NCI-H2107 treated with DMSO at 0.1 percent for 48 hours (cell line): ENCODE measurements at regions not wholly inside any gene's neighbourhood (a gene's known extent, or its start where the extent isn't known, plus 50 kb on each side); places are given as distances from the start of the nearest gene placed in this dataset.

Experiments used
- DNase-seq: peaks from one replicate; lab custom pipeline; 2025; ENCODE audit not compliant: unreplicated experiment; lab: John Stamatoyannopoulos, UW

DNA sequence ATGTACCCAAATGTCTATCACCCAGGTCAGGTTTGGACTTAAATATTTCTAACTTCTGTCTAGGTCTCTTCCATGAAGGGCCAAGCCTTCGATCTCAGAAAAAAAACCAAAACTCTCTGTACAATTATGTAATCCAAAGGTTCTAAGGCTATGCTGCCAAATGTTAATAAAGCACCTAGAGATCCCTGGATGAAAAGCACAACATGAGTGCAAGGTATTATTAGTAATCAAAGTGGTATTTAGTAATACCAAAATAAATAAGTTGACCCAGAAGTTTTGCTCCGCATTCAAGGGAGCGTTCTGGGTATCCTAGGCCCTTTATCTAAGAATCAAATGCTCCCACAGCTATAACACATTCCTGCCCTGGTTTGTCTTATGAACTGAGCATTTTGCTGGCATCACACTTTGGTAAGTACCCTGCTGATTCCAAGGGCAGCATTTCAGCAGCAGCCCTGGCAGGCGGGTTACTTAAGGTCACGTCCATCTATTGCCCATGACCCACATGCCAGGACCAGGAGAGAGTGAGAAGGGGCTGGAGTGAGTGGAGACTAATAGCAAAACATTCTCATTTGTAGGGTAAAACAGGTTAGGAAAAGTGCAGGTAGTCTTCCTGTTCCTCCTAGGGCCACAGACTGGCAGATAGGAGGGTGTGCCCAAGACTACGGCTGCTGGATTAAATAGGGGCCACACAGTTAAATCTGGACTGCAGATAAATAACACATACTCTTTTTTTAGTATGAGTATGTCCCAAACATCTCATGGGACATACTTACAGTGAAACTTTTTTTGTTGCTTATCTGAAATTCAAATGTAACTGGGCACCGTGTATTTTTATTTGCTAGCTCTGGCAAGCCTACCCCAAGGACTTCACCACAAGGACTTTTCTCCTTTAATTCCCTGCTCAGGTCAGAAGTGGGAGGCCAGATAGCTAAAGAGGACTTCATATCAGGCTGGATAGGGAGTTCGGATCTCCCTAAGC, 76.0 kb upstream of the SNRK start:
- no peak for DNase-seq

DNA sequence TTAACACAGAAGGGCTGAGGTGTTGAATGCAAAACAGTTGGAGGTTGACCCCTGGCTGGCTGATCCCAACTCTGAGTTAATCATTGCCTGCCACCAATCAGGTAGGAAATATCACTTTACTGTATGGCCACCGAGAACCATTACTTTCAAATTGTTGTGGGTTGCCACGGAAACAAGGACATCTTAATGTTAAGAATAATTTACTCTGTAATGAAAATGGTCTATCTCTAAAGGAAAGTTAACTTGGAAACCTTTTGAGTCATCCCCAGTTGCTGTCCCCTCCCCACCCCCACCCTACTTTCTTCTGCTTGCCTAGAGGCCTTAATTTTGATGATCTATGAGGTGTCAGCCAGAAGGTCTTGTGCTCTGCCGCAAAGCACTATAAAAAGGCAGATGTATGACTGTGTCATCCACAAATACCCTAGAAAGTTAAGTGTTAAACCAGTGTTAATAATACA, 78.7 kb upstream of the SNRK start:
- no peak for DNase-seq

DNA sequence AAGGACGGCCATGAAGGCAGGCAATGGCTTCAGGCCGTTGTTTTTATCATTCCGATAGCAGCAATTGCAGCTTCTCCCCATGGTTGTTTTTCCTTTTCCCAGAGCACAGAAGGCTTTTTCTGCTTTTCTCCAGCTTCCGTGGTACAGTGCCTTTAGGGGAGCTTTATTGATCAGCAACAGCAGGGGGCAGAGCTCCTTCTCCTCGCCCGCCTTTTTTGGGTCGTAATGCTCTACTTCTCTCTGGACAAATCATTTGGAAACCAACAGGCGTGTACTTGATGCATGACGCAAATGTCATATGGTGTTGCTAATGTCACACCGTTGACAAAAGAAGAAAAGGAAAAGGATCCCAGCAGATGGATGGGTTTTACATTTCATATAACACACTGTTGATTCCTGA, 79.7 kb upstream of the SNRK start:
- peak; percentile 45 for DNase-seq

DNA sequence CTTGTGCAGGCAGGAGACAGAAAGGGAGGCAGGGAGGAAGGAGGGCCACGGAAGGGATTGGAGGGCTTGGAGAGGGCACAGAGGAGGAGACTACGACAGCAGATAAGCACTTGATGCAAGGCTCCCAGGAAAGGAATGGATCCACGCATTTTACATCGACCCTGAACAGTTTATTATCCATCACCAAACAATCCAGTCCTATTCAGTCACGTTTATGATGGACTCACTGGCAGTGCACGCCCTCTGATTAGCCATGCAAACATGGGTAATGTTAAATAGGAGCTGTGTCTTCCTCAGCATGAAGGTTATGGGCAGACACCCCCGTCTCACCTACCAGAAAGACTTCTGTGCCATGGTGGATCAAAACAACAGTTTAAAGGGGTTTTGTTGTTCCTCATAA, 80.2 kb upstream of the SNRK start:
- DNase-seq: no peak

DNA sequence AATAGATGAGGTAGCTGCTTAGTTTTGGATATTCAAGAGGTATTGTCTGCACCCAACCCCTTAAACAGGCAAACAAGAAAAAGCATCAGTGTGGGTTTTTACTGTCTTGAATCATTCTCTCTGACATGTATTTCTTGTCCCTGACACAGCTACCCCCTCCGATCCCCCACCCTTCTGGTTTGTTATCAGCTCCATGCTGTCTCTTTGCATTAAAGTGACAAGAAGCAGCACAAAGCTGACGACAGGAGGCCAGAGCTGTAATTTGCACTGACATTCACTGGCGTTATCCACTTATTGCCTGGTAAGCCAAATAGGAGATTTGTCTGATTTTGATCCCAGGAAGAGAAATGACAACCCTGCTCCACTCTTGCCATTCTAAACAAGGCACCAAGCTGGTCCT, 83.3 kb upstream of the SNRK start:
- no peak for DNase-seq

DNA sequence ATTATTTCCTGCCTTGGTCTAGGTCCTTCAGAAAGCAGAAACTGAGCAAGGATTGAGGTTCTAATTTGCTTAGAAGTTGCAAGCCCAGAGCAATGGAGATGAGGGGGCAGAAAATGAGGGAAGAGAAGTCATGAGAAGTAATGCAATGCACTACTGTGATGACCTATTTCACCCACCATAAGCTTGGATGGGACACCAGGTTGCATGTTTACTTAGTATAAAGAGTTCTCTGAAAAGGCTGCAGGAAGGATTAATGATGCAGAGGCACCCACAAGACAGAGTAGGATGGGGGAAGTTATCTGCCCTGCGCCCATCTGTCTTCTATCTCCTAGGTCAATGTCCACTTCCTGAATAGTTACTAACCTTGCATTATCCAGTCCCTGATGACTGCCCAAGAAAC, 84.8 kb upstream of the SNRK start:
- no peak for DNase-seq

DNA sequence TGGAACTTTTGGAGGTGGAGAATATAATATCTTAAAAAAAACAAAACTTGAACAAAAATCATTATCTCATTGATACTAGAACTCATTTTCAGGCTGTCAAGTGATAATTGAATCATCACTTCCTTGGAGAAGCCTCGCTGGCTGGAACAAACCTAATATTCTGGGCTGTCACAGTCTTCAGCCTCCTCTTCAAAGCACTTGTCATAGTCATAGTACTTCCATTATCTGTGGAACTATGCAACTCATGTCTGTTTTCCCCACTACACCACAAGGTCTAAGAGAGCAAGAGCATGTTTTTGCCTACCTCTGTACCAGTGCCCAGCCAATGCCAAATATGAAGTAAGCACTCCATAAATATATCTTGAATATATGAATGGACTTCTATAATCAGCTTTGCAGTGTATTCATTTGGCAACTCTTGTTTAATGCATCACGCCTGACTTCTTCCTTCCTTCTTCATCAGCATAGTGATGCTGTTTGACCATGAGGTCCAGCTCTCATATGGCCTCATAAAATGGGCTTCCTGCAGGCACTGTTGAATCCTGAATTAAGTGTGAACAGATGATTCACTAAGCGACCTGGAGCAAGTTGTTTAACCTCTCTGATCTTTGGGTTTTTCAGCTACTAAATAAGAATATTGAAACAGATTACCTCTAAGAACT, 86.6 kb upstream of the SNRK start:
- no peak for DNase-seq

DNA sequence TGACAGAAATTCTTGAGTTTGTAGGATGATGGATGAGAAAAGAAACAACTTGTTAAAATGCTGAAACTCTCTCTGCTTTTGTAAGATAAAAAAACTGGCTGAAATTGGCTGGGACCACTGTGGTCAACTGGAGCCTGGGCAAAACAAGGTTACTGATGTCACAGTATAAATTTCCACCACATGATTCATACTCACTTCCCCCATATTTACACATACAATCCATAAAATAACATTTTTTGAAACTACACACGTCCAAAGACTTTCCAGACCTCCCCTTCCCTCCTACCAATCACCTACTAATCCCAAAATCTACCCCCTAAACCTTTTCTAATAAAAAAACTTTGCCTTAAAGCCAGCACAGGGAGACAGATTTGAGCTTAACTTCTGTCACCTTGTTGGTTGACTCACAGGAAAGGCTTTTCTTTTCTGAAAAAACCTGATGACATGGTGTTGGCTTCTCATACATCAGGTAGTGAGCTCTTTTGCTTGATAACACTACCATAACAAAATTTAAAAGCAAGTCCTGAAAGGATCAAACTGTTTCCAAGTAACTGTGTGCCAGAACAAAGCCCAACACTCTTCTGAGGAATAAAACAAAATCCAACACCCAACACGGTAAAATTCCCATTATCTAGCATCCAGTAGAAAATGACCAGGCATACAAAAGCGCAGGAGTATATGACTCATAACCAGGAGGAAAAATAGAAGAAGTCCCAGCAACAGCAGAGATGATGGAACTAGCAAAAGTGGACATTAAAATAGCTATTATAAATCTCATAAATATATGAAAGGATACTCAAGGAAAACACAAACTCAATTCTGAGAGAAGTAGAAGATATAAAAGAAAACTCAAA, 87.3 kb upstream of the SNRK start:
- DNase-seq: no peak

DNA sequence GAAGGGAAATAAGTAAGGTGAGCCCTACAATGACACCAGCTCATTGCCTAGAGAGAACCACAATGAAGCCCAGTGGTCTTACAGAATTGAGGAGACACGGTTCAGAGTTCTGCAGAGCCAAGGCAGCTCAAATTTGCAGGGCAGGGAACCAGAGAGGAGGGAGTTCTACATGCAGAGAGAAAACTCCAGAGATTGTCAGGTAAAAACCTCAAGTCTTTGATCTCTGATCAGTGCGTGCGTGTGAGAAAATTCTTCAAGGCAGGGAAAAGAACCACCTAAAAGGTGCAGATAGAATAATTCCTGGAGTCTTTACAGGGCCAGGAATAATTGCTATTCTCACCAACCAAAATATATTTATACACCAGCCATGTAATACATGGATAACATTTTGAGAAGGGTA, 88.0 kb upstream of the SNRK start:
- DNase-seq: no peak

DNA sequence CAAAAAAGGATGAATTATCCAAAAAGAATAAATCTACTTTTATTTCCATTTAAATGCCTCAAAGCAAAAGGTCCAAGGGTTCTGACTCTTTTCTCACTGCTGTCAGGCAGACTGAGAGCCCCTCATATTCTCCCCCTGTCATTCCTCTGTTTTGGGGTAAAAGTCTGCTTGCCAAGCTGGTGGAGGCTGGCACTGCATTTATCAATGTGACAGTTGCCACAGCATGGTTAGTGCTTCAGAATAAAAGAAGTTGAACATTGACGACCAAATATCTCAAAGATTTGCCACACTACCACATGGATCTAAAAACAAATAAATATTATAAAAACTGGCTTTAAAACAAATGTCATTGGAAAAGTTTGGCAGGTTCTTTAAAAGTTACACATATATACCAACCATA, 89.2 kb upstream of the SNRK start:
- no peak for DNase-seq

DNA sequence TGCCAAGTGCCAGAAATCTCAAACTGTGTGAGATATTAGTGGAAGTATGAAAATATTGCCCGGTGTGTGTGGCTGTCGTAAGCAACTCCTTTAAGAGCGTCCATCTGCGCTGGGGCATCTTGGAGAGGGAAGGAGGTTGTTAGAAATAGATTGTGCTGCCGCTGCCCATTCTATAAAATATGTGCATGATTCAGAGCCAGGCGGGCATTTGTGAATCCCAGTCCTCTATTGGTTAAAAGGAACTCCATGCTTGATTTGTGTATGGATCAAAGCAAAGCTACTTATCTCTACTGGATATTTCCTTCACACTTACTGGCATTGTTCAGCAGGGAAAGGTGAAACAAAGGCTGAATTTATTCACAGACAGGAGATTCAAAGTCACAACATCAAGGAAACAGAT, 89.6 kb upstream of the SNRK start:
- DNase-seq: no peak

DNA sequence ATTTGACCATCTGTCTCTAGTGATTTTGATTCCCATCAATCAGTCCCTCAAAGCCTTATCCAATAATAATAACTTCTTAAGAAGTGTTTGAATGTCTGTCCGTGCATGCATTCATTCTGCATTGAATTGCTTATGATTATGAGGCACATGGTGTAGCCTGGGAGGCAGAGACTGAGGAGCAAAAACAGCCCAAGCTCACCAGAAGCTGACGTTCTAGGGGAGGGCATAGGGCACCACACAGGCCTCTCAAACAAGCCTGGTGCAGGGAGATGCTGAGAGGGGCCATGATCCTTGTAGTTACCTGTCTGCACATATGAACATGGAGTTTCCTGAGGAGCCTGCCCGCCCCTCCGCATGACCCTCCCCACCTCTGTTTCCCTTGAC, 89.2 kb upstream of the POMGNT2 start:
- no peak for DNase-seq

DNA sequence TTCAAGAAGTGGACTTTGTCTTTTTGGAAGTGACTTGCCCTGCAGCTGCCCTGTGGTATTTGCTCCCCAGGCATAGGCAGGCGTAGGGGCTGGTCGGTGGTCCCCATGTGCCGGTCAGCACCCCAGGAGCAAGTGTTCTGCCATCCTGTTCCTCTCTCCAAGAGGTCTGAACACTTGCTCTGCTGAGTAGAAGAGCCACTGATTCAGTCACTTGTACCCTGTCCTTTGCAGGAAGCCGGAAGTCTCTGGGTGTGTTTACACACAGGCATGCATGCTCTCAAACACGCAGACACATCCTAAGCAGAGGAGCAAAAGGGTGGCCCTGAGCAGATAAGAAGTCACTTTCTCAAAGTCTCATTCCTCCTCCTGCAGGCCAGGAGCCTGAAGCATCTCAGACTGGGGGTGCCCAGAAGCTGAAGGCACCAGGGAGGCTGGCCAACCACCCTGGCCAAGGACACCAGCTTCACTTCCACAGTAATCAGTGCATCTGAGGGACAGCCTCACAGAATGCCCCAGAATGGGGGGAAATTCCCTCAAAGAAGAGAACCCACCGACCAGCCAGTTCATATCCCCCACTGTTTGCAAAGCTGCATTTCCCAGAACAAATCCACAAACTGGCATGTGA, 88.7 kb upstream of the POMGNT2 start:
- no peak for DNase-seq

DNA sequence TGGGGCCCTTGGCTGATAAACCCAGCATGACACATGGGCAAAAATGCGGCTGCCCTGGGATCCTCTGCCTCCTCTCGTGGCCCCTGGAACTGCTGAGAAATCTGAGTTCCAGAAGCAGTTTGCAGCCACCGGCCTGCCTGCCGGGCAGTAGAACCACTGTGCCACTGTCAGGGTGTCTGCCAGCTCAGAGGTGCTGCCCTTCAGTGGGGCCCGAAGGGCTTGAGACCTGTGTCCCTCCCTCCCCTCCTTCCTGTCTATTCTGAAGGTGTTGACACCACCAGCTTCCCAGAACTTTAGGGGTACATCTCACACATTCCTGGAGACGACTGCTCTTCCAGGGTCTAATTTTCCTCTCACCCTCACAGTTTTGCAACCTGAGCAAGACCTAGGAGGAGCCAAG, 88.2 kb upstream of the POMGNT2 start:
- DNase-seq: no peak

DNA sequence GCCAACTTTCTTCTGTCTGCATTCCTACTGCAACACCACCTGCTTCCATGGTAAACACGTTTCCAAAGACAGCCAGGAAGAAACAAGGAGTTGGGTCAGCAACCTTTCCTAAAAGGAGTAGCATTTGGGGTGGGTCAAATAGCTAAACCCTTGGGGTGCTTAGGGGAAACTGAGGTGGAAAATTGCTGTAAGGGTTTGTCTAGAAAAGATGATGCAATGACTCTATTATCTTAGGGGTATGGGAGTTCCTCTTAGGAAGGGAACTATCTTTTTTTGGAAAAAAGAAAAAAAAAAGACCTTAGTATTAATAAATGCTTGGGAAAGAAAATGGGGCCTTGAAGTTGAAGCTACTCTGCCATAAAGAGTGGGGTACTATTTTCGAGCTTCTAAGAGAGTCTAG, 86.1 kb upstream of the POMGNT2 start:
- no peak for DNase-seq

DNA sequence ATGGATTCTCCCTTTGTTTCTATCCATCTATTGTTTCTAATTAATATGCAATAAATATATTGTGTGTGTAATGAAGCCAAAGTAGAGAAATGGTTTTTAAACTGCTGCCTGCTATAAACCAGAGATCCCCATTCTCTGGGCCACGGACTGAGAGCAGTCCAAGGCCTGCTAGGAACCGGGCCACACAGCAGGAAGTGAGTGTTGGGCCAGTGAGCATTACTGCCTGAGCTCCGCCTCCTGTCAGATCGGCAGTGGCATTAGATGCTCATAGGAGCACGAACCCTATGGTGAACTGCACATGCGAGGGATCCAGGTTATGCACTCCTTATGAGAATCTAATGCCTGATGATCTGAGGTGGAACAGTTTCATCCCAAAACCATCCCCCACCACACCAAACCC, 85.2 kb upstream of the POMGNT2 start:
- no peak for DNase-seq

DNA sequence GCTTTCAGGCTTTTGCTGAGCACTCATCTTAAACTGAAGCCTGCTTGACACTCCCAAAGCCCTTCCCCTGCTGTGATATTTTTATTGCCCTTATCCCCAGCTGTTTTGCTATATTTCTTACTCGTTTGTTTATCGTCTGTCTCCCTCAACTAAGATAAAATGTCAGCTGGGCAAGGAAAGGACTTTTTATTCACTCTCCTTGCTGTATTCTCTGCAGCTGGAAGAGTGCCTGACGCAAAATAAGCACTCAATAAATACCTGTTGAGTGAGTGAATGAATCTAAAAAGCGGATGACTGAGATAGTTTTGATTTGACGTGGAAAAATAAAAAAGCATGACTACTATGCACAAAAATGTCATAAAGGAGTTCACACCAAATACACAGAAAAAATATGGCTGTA, 84.8 kb upstream of the POMGNT2 start:
- DNase-seq: no peak

DNA sequence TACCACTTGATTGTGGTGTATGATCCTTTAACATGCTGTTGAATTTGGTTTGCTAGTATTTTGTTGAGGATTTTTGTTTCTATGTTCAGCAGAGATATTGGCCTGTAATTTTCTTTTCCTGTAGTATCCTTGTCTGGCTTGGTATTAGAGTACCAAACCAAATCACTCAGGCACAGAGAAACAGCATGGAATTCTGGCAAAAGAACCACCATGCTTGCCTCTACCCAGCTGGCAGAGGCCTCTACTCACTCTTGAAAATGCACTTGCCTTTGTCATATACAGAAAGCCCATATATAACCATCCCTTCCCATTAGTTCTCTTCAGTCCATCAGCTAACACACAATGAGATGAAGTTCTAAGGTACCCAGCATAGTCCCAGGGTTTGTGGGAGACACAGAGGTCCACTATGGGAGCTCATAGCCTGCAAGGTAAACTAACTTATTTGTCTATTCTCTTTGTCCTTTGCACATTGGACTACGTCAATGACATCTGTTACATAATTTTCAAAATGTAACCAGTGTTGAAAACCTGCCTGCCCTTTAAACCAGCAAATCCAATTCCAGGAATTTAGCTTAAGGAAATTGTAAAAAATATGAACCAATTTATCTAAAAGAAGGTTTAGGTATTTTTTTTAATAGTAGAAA, 82.1 kb upstream of the POMGNT2 start:
- DNase-seq: no peak

DNA sequence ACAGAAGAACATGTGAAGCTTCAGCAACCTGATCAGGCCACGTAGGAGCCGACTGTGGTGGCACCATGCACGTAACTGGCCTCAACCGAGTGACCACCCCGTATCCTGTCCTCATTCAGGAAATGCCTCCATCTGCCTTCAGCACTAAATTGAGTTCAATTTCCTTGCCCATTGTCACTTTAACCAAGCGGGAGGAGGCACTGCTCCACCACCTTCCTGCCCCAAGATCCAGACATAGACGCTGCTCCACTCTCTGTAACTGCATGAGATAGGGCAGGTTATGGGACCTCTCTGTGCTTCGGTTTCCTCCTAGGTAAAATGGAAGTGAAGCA, 80.1 kb upstream of the POMGNT2 start:
- no peak for DNase-seq

DNA sequence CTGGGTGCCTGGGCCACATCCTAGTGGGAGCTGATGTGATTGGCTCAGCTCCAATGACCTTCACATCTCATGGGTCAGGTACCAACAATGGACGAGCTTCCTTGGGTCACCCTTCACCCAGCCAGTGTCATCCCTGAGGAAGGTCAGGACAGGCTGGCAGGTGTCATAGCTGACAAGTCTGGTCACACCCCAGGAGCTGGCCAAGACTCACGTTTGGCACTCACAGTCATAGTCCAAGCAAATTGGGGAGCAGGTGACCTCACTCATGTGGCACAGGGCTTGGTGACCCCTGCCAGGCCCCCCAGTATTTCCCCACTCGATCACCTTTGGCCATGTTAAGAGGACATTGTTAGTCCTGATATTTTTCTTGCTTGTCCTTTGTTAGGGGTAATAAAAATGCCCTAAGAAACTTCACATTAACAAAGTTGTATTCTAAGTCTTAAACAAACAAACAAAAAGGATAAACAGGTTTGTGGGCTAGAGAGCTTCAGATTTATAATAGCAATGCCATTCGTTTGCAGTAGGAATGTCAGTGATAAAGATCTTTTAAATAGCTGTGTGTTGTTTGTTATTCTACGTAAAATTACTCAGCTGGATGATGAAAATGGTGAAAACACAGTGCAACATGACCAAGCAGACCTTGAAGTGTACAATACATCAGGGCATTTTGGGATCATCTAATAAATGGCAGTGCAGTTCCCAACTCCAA, 79.5 kb upstream of the POMGNT2 start:
- DNase-seq: no peak
